SK-N-MC (cell line): ENCODE measurements at regions not wholly inside any gene's neighbourhood (a gene's known extent, or its start where the extent isn't known, plus 50 kb on each side); places are given as distances from the start of the nearest gene placed in this dataset.

Experiments used
- DNase-seq: peaks from one replicate; pipeline ENCODE4 v3.0.0-alpha.2; 2011; ENCODE audit warnings: low read depth, low spot score
- H3K27ac ChIP-seq: fragments of 200-600 bp; sonication (generic); 2 replicates; pipeline ENCODE4 v1.5.1; 2016; ENCODE audit warnings: mixed run types
- H3K36me3 ChIP-seq: fragments of 200-600 bp; sonication (generic); 2 replicates; pipeline ENCODE4 v1.6.1; 2017; ENCODE audit warnings: antibody characterized with exemption, low read length, mixed read lengths; ENCODE audit not compliant: insufficient read depth
- H3K4me3 ChIP-seq: fragments of 200-600 bp; sonication (generic); 2 replicates; pipeline ENCODE4 v1.5.1; 2016
- H3K9ac ChIP-seq: fragments of 200-600 bp; sonication (generic); 2 replicates; pipeline ENCODE4 v1.8.0; 2017; ENCODE audit warnings: mixed run types, mixed read lengths; ENCODE audit not compliant: insufficient read length
- H3K9me3 ChIP-seq: fragments of 200-600 bp; sonication (generic); 2 replicates; pipeline ENCODE4 v1.6.1; 2017; ENCODE audit warnings: low read depth, mild to moderate bottlenecking, antibody characterized with exemption, low read length, moderate library complexity, mixed read lengths
- EZH2 ChIP-seq: fragments of 200-600 bp; sonication (generic); IDR thresholded peaks from one replicate; pipeline ENCODE4 v1.6.1; 2017; ENCODE audit warnings: antibody characterized with exemption
- FOXP2 ChIP-seq: optimal IDR thresholded peaks from 2 replicates; pipeline ENCODE3; 2011; ENCODE audit warnings: mild to moderate bottlenecking, moderate library complexity; ENCODE audit not compliant: insufficient read depth; ENCODE audit errors: extremely low read length, control extremely low read depth
- POLR2AphosphoS5 ChIP-seq: IDR thresholded peaks from 2 replicates; pipeline ENCODE4 v1.6.1; 2012; ENCODE audit warnings: mild to moderate bottlenecking, low read depth, low read length, borderline replicate concordance

- Histone ChIP-seq H3K36me3 (no peaks in the 10 kb centered on the region), H3K4me3 (no peak overlapping the region), H3K9ac (no peak overlapping the region), H3K9me3 (no peaks in the 10 kb centered on the region), H3K27ac (no peak overlapping the region)
- TF ChIP-seq EZH2 (no peak), POLR2AphosphoS5 (no peak), FOXP2 (no peak)
- DNase-seq, result no peak
These were observed 463.7 kb upstream of the SEMA3A start for GRCh38 chr7:84658286-84658685.

DNA sequence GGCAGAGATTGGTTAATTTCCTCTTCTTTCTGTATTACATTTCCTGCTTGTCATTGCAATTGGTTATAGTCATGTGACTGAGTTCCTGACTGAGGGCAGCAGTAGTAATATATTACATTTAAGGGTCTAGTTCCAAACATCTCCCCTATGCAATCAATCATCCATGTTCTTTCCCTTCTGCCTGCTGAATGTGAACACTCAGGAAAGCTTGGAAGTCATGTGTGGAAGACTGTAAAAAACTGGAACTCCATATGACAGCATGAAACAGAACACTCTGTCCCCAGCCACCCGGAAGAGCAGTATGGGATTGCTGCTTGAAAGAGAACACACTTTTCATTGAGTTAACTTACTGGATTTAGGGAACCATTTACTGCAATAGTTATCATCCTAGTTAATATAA lies 459.7 kb upstream of the SEMA3A start:
- Histone ChIP-seq H3K36me3 (no peaks in the 10 kb centered on the region), H3K9ac (no peak overlapping the region), H3K27ac (no peak overlapping the region), H3K4me3 (no peak overlapping the region), H3K9me3 (no peaks in the 10 kb centered on the region)
- DNase-seq, result no peak
- no peak for TF ChIP-seq EZH2
- no peak for TF ChIP-seq POLR2AphosphoS5
- no peak for TF ChIP-seq FOXP2

GRCh38 chr7:84651876-84652275 lies 457.3 kb upstream of the SEMA3A start:
- DNase-seq, result no peak

GRCh38 chr7:84647797-84648757 lies 453.5 kb upstream of the SEMA3A start:
- peak overlapping the region; percentile 37; the same call in 1 of the 2 replicates for H3K4me3 ChIP-seq
- H3K36me3 ChIP-seq, result no peaks in the 10 kb centered on the region
- peak overlapping the region; percentile 93 for H3K27ac ChIP-seq
- DNase-seq, result peak; percentile 84
- H3K9me3 ChIP-seq, result no peaks in the 10 kb centered on the region
- TF ChIP-seq FOXP2, result no peak
- no peak for TF ChIP-seq EZH2
- no peak for TF ChIP-seq POLR2AphosphoS5
- H3K9ac ChIP-seq, result no peak overlapping the region

More at GRCh38 chr7:84651876-84652275, 457.3 kb upstream of the SEMA3A start:
- no peak overlapping the region for H3K9ac ChIP-seq
- no peaks in the 10 kb centered on the region for H3K9me3 ChIP-seq
- no peak overlapping the region for H3K4me3 ChIP-seq
- H3K36me3 ChIP-seq, result no peaks in the 10 kb centered on the region
- H3K27ac ChIP-seq, result no peak overlapping the region
- no peak for TF ChIP-seq EZH2
- no peak for TF ChIP-seq FOXP2
- TF ChIP-seq POLR2AphosphoS5, result no peak

DNA sequence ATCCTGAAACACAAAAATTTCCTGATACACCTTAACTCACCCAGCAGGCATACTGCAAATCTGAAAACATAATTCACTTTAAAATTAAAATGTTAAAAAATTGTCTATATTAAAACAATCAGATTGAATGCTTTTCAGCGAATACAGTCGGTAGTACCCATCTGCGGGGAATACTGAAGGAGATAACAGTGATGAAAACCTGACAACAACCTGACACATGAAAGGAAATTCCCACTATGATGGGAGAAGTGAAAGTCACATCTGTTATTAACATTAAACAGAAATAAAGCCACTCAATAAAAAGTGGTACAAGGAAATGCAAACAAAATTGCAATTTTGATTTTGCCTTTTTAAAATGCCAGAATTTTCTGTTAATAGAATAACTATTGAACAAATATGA lies 448.0 kb upstream of the SEMA3A start:
- Histone ChIP-seq H3K36me3 (no peaks in the 10 kb centered on the region), H3K9ac (no peak overlapping the region), H3K27ac (no peak overlapping the region), H3K4me3 (no peak overlapping the region), H3K9me3 (no peaks in the 10 kb centered on the region)
- TF ChIP-seq FOXP2, result no peak
- no peak for TF ChIP-seq EZH2
- TF ChIP-seq POLR2AphosphoS5, result no peak
- DNase-seq, result no peak

DNA sequence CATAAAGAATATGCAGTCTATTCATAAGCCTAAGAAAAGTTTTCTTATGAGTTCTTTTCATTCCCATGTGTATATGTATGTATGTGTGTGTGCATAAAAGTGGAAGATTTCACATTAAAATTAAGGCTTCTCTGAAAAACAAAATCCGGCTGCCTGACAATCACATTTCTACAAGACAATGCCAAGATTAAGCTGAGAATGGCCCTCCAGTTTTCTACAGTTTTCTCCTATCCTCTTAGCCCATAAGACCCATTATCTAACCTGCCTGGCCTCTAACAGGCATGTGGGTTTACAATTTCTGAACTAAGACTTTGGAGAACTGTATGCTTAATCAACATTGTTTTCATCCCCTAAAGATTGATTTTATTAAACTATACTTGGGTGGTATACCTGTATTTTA lies 446.0 kb upstream of the SEMA3A start:
- Histone ChIP-seq H3K4me3 (no peak overlapping the region), H3K9ac (no peak overlapping the region), H3K27ac (no peak overlapping the region), H3K36me3 (no peaks in the 10 kb centered on the region), H3K9me3 (no peaks in the 10 kb centered on the region)
- TF ChIP-seq FOXP2 (no peak), EZH2 (no peak), POLR2AphosphoS5 (no peak)
- DNase-seq, result no peak

GRCh38 chr7:84638339-84638697 lies 443.7 kb upstream of the SEMA3A start:
- H3K9me3 ChIP-seq, result no peaks in the 10 kb centered on the region
- DNase-seq, result no peak
- H3K27ac ChIP-seq, result peak overlapping the region; percentile 85

GRCh38 chr7:84637568-84638338 lies 443.2 kb upstream of the SEMA3A start:
- Histone ChIP-seq H3K9ac (peak overlapping the region; percentile 46), H3K27ac (peak overlapping the region; percentile 85)

More at GRCh38 chr7:84638339-84638697, 443.7 kb upstream of the SEMA3A start:
- Histone ChIP-seq H3K4me3 (peak overlapping the region; percentile 28; the same call in 1 of the 2 replicates), H3K36me3 (no peaks in the 10 kb centered on the region), H3K9ac (peak overlapping the region; percentile 46)
- TF ChIP-seq POLR2AphosphoS5 (no peak), EZH2 (no peak), FOXP2 (no peak)

More at GRCh38 chr7:84637568-84638338, 443.2 kb upstream of the SEMA3A start:
- Histone ChIP-seq H3K36me3 (no peaks in the 10 kb centered on the region), H3K9me3 (no peaks in the 10 kb centered on the region), H3K4me3 (peak overlapping the region; percentile 28; the same call in 1 of the 2 replicates)
- no peak for TF ChIP-seq EZH2
- peak; percentile 44 for DNase-seq
